H1 (cell line): ENCODE measurements at regions not wholly inside any gene's neighbourhood (a gene's known extent, or its start where the extent isn't known, plus 50 kb on each side); places are given as distances from the start of the nearest gene placed in this dataset.

Source experiments
- TF ChIP-seq, protein P1 (sequence below): fragments of 300-600 bp; sonication (generic); IDR thresholded peaks from 2 replicates; pipeline ENCODE4 v1.7.1; 2012; ENCODE audit warnings: low read length, moderate library complexity, mild to moderate bottlenecking, inconsistent platforms; ENCODE audit not compliant: insufficient replicate concordance

GRCh38 chr7:45293295-45293942, 135.8 kb downstream of the RAMP3 start (continued):
- TF ChIP-seq, protein P1, sequence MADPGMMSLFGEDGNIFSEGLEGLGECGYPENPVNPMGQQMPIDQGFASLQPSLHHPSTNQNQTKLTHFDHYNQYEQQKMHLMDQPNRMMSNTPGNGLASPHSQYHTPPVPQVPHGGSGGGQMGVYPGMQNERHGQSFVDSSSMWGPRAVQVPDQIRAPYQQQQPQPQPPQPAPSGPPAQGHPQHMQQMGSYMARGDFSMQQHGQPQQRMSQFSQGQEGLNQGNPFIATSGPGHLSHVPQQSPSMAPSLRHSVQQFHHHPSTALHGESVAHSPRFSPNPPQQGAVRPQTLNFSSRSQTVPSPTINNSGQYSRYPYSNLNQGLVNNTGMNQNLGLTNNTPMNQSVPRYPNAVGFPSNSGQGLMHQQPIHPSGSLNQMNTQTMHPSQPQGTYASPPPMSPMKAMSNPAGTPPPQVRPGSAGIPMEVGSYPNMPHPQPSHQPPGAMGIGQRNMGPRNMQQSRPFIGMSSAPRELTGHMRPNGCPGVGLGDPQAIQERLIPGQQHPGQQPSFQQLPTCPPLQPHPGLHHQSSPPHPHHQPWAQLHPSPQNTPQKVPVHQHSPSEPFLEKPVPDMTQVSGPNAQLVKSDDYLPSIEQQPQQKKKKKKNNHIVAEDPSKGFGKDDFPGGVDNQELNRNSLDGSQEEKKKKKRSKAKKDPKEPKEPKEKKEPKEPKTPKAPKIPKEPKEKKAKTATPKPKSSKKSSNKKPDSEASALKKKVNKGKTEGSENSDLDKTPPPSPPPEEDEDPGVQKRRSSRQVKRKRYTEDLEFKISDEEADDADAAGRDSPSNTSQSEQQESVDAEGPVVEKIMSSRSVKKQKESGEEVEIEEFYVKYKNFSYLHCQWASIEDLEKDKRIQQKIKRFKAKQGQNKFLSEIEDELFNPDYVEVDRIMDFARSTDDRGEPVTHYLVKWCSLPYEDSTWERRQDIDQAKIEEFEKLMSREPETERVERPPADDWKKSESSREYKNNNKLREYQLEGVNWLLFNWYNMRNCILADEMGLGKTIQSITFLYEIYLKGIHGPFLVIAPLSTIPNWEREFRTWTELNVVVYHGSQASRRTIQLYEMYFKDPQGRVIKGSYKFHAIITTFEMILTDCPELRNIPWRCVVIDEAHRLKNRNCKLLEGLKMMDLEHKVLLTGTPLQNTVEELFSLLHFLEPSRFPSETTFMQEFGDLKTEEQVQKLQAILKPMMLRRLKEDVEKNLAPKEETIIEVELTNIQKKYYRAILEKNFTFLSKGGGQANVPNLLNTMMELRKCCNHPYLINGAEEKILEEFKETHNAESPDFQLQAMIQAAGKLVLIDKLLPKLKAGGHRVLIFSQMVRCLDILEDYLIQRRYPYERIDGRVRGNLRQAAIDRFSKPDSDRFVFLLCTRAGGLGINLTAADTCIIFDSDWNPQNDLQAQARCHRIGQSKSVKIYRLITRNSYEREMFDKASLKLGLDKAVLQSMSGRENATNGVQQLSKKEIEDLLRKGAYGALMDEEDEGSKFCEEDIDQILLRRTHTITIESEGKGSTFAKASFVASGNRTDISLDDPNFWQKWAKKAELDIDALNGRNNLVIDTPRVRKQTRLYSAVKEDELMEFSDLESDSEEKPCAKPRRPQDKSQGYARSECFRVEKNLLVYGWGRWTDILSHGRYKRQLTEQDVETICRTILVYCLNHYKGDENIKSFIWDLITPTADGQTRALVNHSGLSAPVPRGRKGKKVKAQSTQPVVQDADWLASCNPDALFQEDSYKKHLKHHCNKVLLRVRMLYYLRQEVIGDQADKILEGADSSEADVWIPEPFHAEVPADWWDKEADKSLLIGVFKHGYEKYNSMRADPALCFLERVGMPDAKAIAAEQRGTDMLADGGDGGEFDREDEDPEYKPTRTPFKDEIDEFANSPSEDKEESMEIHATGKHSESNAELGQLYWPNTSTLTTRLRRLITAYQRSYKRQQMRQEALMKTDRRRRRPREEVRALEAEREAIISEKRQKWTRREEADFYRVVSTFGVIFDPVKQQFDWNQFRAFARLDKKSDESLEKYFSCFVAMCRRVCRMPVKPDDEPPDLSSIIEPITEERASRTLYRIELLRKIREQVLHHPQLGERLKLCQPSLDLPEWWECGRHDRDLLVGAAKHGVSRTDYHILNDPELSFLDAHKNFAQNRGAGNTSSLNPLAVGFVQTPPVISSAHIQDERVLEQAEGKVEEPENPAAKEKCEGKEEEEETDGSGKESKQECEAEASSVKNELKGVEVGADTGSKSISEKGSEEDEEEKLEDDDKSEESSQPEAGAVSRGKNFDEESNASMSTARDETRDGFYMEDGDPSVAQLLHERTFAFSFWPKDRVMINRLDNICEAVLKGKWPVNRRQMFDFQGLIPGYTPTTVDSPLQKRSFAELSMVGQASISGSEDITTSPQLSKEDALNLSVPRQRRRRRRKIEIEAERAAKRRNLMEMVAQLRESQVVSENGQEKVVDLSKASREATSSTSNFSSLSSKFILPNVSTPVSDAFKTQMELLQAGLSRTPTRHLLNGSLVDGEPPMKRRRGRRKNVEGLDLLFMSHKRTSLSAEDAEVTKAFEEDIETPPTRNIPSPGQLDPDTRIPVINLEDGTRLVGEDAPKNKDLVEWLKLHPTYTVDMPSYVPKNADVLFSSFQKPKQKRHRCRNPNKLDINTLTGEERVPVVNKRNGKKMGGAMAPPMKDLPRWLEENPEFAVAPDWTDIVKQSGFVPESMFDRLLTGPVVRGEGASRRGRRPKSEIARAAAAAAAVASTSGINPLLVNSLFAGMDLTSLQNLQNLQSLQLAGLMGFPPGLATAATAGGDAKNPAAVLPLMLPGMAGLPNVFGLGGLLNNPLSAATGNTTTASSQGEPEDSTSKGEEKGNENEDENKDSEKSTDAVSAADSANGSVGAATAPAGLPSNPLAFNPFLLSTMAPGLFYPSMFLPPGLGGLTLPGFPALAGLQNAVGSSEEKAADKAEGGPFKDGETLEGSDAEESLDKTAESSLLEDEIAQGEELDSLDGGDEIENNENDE = no peak
